GM12875 (cell line): ENCODE measurements at regions not wholly inside any gene's neighbourhood (a gene's known extent, or its start where the extent isn't known, plus 50 kb on each side); places are given as distances from the start of the nearest gene placed in this dataset.
A peak's percentile ranks its signal among the peaks of the same experiment; 100 is the strongest.

Experiments
- H3K4me3 ChIP-seq: one replicate; pipeline ENCODE4 v1.5.1; 2011; ENCODE audit warnings: low read depth, low read length, control low read depth
- CTCF ChIP-seq: IDR thresholded peaks from 2 replicates; pipeline ENCODE4 v1.5.1; 2011; ENCODE audit warnings: low read depth, mild to moderate bottlenecking, control low read depth, inconsistent platforms, low read length, moderate library complexity, borderline replicate concordance; ENCODE audit not compliant: insufficient read depth

- no peak overlapping the region for H3K4me3 ChIP-seq
- no peak for TF ChIP-seq CTCF
Observed at GRCh38 chr2:213202011-213202410, 50.6 kb upstream of the IKZF2 start.

DNA sequence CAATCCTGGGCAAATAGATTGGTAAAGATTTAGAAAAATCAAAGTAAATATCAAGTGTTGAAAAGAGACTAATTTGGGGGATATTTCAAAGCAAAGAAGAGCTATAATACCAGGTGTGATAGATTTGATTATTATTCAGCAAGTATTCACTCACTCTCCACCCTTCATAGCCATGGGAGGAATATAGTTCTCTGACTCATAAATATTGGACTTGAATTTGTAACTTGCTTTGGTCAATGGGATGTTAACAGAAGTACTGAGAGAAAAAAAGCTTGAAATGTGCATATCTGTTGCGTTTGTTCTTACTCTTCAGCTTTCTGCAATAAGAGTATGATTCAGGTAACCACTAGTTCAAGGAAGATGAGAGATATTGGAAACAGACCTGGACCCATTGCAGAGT, 54.5 kb upstream of the IKZF2 start:
- no peak for TF ChIP-seq CTCF
- H3K4me3 ChIP-seq: no peak overlapping the region

GRCh38 chr2:213213186-213213585, 61.8 kb upstream of the IKZF2 start:
- TF ChIP-seq CTCF: no peak
- no peak overlapping the region for H3K4me3 ChIP-seq

- no peak overlapping the region for H3K4me3 ChIP-seq
Observed at GRCh38 chr2:213214209-213214608, 62.8 kb upstream of the IKZF2 start.

DNA sequence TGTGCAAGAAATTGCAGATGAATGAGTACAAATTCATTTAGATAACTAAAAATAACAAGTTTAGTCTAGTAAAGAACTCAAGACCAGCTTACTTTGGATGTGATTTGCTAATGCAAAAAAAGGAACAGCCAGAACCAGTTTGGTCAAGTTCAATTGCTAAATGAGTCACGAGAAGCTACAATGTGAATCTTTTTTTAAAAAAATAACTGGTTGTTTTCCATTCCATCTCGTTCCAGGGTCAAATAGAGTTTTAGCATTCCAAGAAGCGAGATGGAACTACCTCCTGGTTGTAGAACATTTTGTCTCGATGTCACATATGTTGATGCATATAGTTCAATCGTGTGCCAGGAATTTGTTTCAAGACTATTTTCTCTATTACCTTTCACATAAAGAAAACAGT, 65.0 kb upstream of the IKZF2 start:
- no peak for TF ChIP-seq CTCF
- no peak overlapping the region for H3K4me3 ChIP-seq

More at GRCh38 chr2:213214209-213214608, 62.8 kb upstream of the IKZF2 start:
- no peak for TF ChIP-seq CTCF

- no peak overlapping the region for H3K4me3 ChIP-seq
- TF ChIP-seq CTCF: no peak
Observed at GRCh38 chr2:213219816-213220215, 64.4 kb upstream of the SPAG16 start.

- no peak overlapping the region for H3K4me3 ChIP-seq
- TF ChIP-seq CTCF: 0 out of 2 replicates have a peak, but pooled peaks have one; percentile 16
Observed at GRCh38 chr2:213220967-213221603, 63.2 kb upstream of the SPAG16 start.
